Stomach (tissue), 8 donors: ENCODE measurements at regions not wholly inside any gene's neighbourhood (a gene's known extent, or its start where the extent isn't known, plus 50 kb on each side); places are given as distances from the start of the nearest gene placed in this dataset.

Experiments
- DNase-seq, 2 donors: peaks; one replicate each; pipeline versions ENCODE4 v3.0.0 to v3.0.0-alpha.2; 2013 to 2019
- H3K27ac ChIP-seq, 5 donors: fragments of 200-600 bp in 4 of 5; sonication (generic) in 4 of 5; one replicate each; pipeline ENCODE4 v1.5.1; 2013 to 2019; ENCODE audit warnings: mild to moderate bottlenecking in 1 of 5, moderate library complexity in 1 of 5
- H3K27me3 ChIP-seq, 3 donors: fragments of 200-600 bp; sonication (generic); one replicate each; pipeline ENCODE4 v1.5.1; 2017 to 2019; ENCODE audit warnings: mixed run types in 1 of 3
- H3K36me3 ChIP-seq, 4 donors: fragments of 200-600 bp; sonication (generic); 1 replicate in 3 of 4; 2 replicates in 1 of 4; pipeline ENCODE4 v1.5.1; 2016 to 2019
- H3K4me1 ChIP-seq, 4 donors: fragments of 200-600 bp; sonication (generic); one replicate each; pipeline ENCODE4 v1.5.1; 2016 to 2019
- H3K4me3 ChIP-seq, 4 donors: fragments of 200-600 bp; sonication (generic) in 3 of 4; one replicate each; pipeline ENCODE4 v1.5.1; 2016 to 2019; ENCODE audit warnings: mild to moderate bottlenecking in 1 of 4
- H3K9me3 ChIP-seq, 4 donors: fragments of 200-600 bp; sonication (generic); one replicate each; pipeline ENCODE4 v1.5.1; 2016 to 2019
- CTCF ChIP-seq, 7 experiments: fragments of 450-650 bp in 4 of 7; fragments of 200-600 bp in 3 of 7; sonication (generic) in 3 of 7; IDR thresholded peaks; one replicate each; pipeline ENCODE4 v1.5.1; 2016 to 2019; ENCODE audit warnings: antibody characterized with exemption in 7 of 7, control low read depth in 2 of 7, mild to moderate bottlenecking in 1 of 7
- EP300 ChIP-seq: sonication (generic); formaldehyde crosslinking; IDR thresholded peaks from one replicate; pipeline ENCODE4 v1.6.1; 2017; ENCODE audit warnings: antibody characterized with exemption
- POLR2A ChIP-seq, 4 donors: fragments of 450-650 bp; IDR thresholded peaks; one replicate each; pipeline ENCODE4 v1.6.1; 2016; ENCODE audit warnings: antibody characterized with exemption in 4 of 4, control low read depth in 2 of 4, mild to moderate bottlenecking in 1 of 4, moderate library complexity in 1 of 4
- POLR2AphosphoS5 ChIP-seq, 3 donors: sonication (generic); formaldehyde crosslinking; IDR thresholded peaks; one replicate each; pipeline ENCODE4 v1.6.1; 2016; ENCODE audit warnings: antibody characterized with exemption in 3 of 3
- WGBS, 5 donors: extraction: QIAGEN DNeasy Blood & Tissue Kit in 3 of 5; methylation state at CpG; one replicate each; pipeline versions ENCODE4 v1.1.5 to v1.1.7; 2013 to 2018; 5-methylcytosine and 5-hydroxymethylcytosine counted together
- intact Hi-C: fragments of 100-400 bp; cut with DNase I; formaldehyde crosslinking; loops from one replicate; pipeline ENCODE4 v1.15.1; 2023; ENCODE audit warnings: low total_unique reads
- donor health status: healthy with polysubstance abuse.
- donor health status: Bipolar disorder and iron deficiency.
- donor health status: healthy.

GRCh38 chr2:226414335-226414734, 385.3 kb downstream of the IRS1 start:
- Histone ChIP-seq H3K27ac (no peak overlapping the region), H3K4me1 (no peaks in the 10 kb centered on the region), H3K9me3 (no peaks in the 10 kb centered on the region), H3K4me3 (no peak overlapping the region), H3K36me3 (no peaks in the 10 kb centered on the region), H3K27me3 (no peaks in the 10 kb centered on the region)
- intact Hi-C loops: no loop called here
- 70 to 89% (median 79%) methylated on average over 2 of the region's 2 CpGs for WGBS, 5 donors
- peak in 1 of 2 donors; percentile 70 for DNase-seq
- TF ChIP-seq POLR2A (IDR thresholded peaks at IDR 0.05): no peak

GRCh38 chr2:226413498-226414130, 386.0 kb downstream of the IRS1 start:
- WGBS, 5 donors: 49 to 72% (median 68%) methylated on average over 2 of the region's 2 CpGs
- H3K4me1 ChIP-seq: no peaks in the 10 kb centered on the region
- DNase-seq: no peak
- H3K27me3 ChIP-seq: no peaks in the 10 kb centered on the region
- intact Hi-C loops: no loop called here
- TF ChIP-seq POLR2AphosphoS5 (IDR thresholded peaks at IDR 0.05) (no peak), EP300 (no peak), POLR2A (IDR thresholded peaks at IDR 0.05) (no peak), CTCF (IDR thresholded peaks at IDR 0.05) (no peak)
- no peak overlapping the region for H3K27ac ChIP-seq
- H3K36me3 ChIP-seq: no peaks in the 10 kb centered on the region
- H3K9me3 ChIP-seq: no peaks in the 10 kb centered on the region
- H3K4me3 ChIP-seq: no peak overlapping the region

- TF ChIP-seq POLR2AphosphoS5 (IDR thresholded peaks at IDR 0.05) (peak in 1 of 3 donors; percentile 50), EP300 (no peak)
- no peak for DNase-seq
- no peak overlapping the region for H3K27ac ChIP-seq
- H3K4me3 ChIP-seq: no peak overlapping the region
- peaks cover 0 to 6% (median 0%) of the 10 kb centered on the region in 4 donors for H3K4me1 ChIP-seq
- intact Hi-C loops: no loop called here
- H3K36me3 ChIP-seq: no peaks in the 10 kb centered on the region
- no peaks in the 10 kb centered on the region for H3K27me3 ChIP-seq
- WGBS, 5 donors: 74 to 92% (median 89%) methylated on average over 4 of the region's 4 CpGs
- H3K9me3 ChIP-seq: no peaks in the 10 kb centered on the region
Measured at GRCh38 chr2:226411727-226412360, 387.8 kb downstream of the IRS1 start.

- no peak for TF ChIP-seq POLR2AphosphoS5 (IDR thresholded peaks at IDR 0.05)
- no peak for TF ChIP-seq CTCF (IDR thresholded peaks at IDR 0.05)
- TF ChIP-seq POLR2A (IDR thresholded peaks at IDR 0.05): no peak
- TF ChIP-seq EP300: no peak
- 91 to 98% (median 95%) methylated on average over 3 of the region's 3 CpGs for WGBS, 5 donors
- DNase-seq: no peak
- Histone ChIP-seq H3K4me3 (no peak overlapping the region), H3K4me1 (peaks cover 0 to 7% (median 0%) of the 10 kb centered on the region in 4 donors), H3K9me3 (no peaks in the 10 kb centered on the region), H3K27ac (no peak overlapping the region), H3K27me3 (no peaks in the 10 kb centered on the region), H3K36me3 (no peaks in the 10 kb centered on the region)
- intact Hi-C loops: no loop called here
Measured at GRCh38 chr2:226411205-226411604, 388.4 kb downstream of the IRS1 start.

GRCh38 chr2:226410247-226410835, 389.3 kb downstream of the IRS1 start:
- intact Hi-C loops: no loop called here
- WGBS, 5 donors: 34 to 48% (median 43%) methylated on average over 4 of the region's 4 CpGs
- DNase-seq: no peak
- no peaks in the 10 kb centered on the region for H3K36me3 ChIP-seq
- TF ChIP-seq CTCF (IDR thresholded peaks at IDR 0.05) (no peak), POLR2A (IDR thresholded peaks at IDR 0.05) (no peak), POLR2AphosphoS5 (IDR thresholded peaks at IDR 0.05) (no peak), EP300 (no peak)
- H3K27me3 ChIP-seq: no peaks in the 10 kb centered on the region
- peaks cover 0 to 7% (median 0%) of the 10 kb centered on the region in 4 donors for H3K4me1 ChIP-seq
- no peaks in the 10 kb centered on the region for H3K9me3 ChIP-seq
- no peak overlapping the region for H3K4me3 ChIP-seq
- no peak overlapping the region for H3K27ac ChIP-seq
